ENCODE measurements at regions not wholly inside any gene's neighbourhood (a gene's known extent, or its start where the extent isn't known, plus 50 kb on each side); places are given as distances from the start of the nearest gene placed in this dataset.
A peak's percentile ranks its signal among the peaks of the same experiment; 100 is the strongest.

GRCh38 chr11:69956669-69957190, 121.4 kb upstream of the ANO1 start:
- no peak for DNase-seq

- DNase-seq = no peak
Observed at GRCh38 chr11:69957849-69958248, 120.3 kb upstream of the ANO1 start.

- DNase-seq = no peak
Observed at GRCh38 chr11:69958308-69958707, 119.8 kb upstream of the ANO1 start.

- no peak for DNase-seq
Observed at GRCh38 chr11:69959461-69959860, 118.7 kb upstream of the ANO1 start.

- no peak for DNase-seq
Observed at GRCh38 chr11:69961738-69962137, 116.4 kb upstream of the ANO1 start.

- no peak for DNase-seq
Observed at GRCh38 chr11:69962152-69962551, 116.0 kb upstream of the ANO1 start.

GRCh38 chr11:69963533-69964246, 114.4 kb upstream of the ANO1 start:
- DNase-seq = no peak

- DNase-seq = no peak
Observed at GRCh38 chr11:69964247-69964643, 113.9 kb upstream of the ANO1 start.

GRCh38 chr11:69965821-69966582, 112.1 kb upstream of the ANO1 start:
- no peak for DNase-seq

- DNase-seq = no peak
Observed at GRCh38 chr11:69966583-69966835, 111.6 kb upstream of the ANO1 start.

GRCh38 chr11:69966910-69967483, 111.1 kb upstream of the ANO1 start:
- no peak for DNase-seq

- no peak for DNase-seq
Observed at GRCh38 chr11:69967484-69967883, 110.6 kb upstream of the ANO1 start.

GRCh38 chr11:69968396-69969347, 109.4 kb upstream of the ANO1 start:
- no peak for DNase-seq

GRCh38 chr11:69969890-69970784, 108.0 kb upstream of the ANO1 start:
- DNase-seq = no peak

GRCh38 chr11:69970785-69971535, 107.2 kb upstream of the ANO1 start:
- no peak for DNase-seq

GRCh38 chr11:69971741-69972140, 106.4 kb upstream of the ANO1 start:
- no peak for DNase-seq

GRCh38 chr11:69972351-69972802, 105.7 kb upstream of the ANO1 start:
- peak; percentile 24 for DNase-seq

- DNase-seq = no peak
Observed at GRCh38 chr11:69974528-69974927, 103.6 kb upstream of the ANO1 start.

- no peak for DNase-seq
Observed at GRCh38 chr11:69975822-69976221, 102.3 kb upstream of the ANO1 start.

- DNase-seq = no peak
Observed at GRCh38 chr11:69976794-69977193, 101.3 kb upstream of the ANO1 start.

- DNase-seq = no peak
Observed at GRCh38 chr11:69977951-69978350, 100.2 kb upstream of the ANO1 start.
